ENCODE measurements at regions not wholly inside any gene's neighbourhood (a gene's known extent, or its start where the extent isn't known, plus 50 kb on each side); places are given as distances from the start of the nearest gene placed in this dataset.

GRCh38 chr11:42526426-42526825 lies 785.4 kb upstream of the API5 start:
- DNase-seq: no peak

- no peak for DNase-seq
Observed at GRCh38 chr11:42528471-42528870, 783.3 kb upstream of the API5 start.

DNA sequence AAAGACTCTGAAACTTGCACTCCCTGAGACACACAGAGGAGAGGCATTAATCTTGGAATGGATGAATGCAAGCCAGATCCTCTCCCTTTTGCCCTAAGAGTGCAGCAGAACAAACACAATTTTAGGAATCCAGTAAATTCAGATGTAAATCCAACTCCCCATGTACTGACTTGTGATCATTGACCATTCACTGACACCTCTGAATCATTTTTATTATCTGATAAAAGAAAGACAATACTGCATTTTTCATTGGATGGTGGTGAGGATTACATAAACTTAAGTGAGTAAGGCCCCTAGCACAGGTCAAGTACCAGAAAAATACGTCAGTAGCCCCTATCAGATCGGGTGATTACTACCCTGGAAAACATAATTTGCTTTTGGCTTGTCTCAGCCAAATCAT lies 782.9 kb upstream of the API5 start:
- no peak for DNase-seq

DNA sequence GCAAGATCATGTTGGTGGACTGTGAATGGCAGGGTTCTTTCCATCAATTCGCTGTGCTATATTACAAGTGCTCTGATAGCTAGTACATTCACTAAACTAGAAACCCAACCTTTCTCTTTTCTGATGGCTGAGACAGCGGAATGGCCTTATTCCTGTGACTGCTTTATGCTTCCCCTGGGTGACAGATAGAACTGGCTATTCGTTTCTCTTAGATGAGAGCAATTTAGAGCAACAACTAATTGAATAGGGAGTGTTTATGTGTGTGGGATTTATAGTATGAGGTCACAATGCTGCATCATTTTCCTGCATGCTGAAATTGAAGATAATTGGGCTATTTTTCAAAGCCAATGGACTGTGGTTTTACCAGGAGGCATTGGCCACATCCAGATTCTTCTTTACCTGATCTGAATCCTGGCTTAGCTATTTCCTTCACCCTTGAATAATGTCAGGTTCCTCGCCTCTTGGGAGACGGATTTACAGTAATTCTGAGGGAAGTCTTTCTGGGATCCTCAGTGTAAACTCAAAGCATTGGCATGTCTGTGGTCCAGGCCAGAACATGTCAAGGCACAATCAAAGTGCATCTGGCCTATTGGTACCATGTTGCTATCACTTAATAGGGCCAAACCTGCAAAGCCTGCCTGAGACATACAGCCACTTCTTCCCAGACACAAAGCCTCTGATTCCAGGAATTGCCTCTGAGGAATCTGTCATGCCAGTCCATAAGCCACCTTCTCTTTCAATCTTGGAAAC lies 775.0 kb upstream of the API5 start:
- no peak for DNase-seq

GRCh38 chr11:42542336-42542735 lies 769.5 kb upstream of the API5 start:
- no peak for DNase-seq

GRCh38 chr11:42543844-42544419 lies 767.9 kb upstream of the API5 start:
- DNase-seq: no peak

DNA sequence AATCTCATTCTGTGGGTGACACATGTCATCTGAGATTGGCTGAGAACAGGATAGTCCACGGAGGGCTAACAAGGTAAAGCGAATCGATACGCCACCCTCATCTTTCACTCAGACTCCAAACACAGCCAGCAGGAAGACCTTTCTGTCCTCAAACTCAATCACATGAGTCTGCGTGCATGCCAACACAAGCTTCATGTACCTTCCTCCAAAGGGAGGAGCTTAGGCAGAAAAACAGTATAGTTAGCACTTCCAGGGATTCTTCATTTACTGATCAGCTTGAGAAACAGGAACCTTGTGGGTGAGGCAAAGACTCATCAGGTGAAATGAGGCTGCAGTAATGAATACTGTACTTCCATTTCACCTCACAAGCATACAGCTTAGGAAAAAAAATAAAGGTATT lies 767.1 kb upstream of the API5 start:
- no peak for DNase-seq

GRCh38 chr11:42545954-42546353 lies 765.8 kb upstream of the API5 start:
- no peak for DNase-seq

DNA sequence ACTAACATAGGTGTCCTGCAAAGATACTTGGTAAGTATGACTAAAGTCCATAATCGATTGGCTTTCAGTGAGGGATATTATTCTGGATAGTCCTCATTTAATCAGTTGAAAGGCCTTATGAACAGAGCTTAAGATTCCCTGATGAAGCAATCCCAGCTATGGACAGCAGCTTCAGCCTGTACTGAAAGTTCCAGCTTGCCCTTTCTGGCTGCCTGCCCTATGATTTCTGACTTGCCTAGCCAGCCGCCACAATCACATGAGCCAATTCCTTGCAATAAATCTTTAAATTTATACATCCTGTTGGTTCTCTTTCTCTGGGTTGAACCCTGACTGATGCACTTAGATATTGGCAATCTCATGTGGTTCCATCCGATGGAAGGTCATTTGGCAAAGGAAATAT lies 759.0 kb upstream of the API5 start:
- no peak for DNase-seq

- no peak for DNase-seq
Observed at GRCh38 chr11:42555190-42555589, 756.6 kb upstream of the API5 start.

GRCh38 chr11:42571131-42571877 lies 740.5 kb upstream of the API5 start:
- DNase-seq: no peak

- DNase-seq: no peak
Observed at GRCh38 chr11:42571878-42572610, 739.8 kb upstream of the API5 start.

DNA sequence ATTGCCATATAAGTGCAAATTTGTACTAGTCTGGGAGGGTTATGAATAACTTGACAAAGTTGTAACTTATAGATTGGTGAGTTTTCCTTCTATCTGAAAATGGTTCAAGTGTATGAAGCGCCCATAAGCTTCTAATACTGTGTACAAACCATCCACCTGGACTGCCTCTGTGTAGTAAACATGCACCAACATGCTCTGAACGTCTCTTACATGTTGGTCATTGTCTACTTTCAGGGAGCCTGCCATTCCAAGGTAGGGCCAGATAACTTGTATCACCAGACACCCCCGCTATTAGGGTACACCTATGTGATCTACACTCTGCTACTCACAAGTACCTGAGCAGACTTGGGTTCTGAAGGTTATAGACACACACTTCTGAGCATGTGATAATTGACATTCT lies 735.5 kb upstream of the API5 start:
- no peak for DNase-seq

DNA sequence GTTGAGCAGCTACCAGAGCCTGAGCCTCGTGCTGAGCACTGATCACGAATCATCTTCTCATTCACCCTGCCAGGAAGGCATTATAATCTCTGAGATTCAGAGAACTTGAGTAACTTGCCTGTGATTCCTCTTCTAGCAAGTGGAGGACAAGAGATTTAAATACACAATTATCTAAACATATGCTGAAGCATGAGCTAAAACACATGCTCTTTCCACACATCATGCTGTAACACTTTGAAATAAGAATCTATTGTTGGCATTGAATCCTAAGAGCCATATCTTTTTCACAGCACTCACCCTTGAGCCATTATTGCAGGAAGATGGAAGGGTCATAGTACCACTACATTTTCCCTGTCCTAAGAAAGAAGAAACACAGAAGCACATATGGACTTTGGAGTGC lies 722.5 kb upstream of the API5 start:
- DNase-seq: no peak

- DNase-seq: no peak
Observed at GRCh38 chr11:42591841-42592240, 720.0 kb upstream of the API5 start.

DNA sequence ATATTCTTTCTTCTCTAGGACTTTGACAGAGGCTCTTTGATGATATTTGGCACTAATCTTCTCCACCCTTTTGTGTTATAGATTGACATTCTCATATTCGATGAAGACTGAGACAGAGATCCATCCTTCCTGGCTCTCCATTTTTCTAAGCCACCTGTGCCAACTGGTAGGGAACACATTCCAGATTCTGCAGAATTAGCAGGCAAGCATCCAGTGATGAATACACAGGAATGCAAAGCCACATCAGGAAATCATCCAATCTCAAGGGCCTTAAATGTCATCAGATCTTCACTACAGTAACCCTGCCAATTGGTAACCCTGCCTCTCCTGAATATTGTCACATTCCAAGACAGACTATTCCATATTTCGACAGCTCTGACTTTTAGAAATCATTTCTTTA lies 718.4 kb upstream of the API5 start:
- DNase-seq: no peak

- no peak for DNase-seq
Observed at GRCh38 chr11:42595876-42596275, 715.9 kb upstream of the API5 start.

DNA sequence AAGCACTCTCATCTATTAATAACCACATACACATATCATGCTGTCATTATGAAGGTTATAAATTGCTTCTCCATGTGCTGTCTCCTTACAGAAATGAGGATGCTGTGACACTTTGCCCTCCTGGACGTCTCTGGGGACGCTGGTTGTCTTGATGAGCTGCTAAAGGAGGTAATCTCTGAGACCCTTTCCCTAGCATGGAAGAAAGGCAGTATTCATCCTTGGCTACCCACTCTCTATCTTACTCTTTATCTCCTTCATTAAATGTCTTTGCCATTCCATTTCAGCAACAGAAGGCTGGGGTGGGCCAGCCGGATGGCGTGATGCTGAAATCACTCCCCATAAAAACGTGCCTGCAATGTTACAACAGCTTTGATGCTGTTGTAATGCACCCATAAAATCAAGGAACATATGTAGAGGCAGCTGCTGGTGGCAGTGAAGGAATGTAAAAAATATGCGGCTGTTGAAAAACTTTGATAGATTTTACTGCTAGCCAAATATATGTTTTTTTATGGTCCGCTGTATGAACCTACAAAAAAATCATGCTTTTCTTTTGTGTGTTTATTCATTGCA lies 715.1 kb upstream of the API5 start:
- no peak for DNase-seq

DNA sequence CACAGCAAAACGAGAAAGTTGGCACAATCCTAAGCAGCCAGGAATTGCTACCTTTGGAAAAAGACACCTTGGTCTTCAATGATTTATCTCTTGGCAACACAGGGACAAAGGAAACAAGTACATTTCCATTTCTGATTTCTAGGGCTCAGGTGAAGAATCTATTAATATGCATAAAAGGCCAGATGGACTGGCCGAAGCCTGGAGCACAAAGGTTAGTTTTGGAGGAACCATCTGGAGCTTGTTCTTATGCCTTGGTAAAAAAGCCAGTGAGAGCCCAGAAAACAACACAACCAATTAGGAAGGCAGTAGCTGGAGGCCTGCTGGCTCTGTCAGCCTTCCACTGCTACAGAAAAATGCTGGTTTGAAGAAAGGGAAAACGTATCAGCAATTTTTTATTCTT lies 713.5 kb upstream of the API5 start:
- DNase-seq: no peak

DNA sequence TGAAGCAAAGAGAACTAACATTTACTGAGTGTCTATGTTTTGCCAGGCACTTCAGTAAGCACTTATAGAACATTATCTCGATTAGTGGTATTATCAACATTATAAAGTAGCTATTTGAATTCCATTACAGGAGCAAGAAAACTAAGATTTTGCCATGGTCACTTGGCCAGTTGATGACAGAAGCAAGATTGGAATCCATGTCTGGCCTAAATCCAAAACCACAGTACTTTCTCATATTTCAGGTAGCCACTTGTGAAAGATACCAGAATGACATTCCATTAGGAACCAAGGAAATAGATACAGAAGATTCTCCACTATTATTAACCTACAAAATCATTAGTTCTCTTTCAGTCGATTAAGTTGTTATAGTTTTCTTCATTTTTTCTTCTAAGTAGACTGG lies 691.0 kb upstream of the API5 start:
- DNase-seq: no peak

GRCh38 chr11:42625757-42626665 lies 685.8 kb upstream of the API5 start:
- DNase-seq: no peak

- no peak for DNase-seq
Observed at GRCh38 chr11:42631220-42631843, 680.5 kb upstream of the API5 start.

Measured in GDM1 (cell line).